ENCODE measurements at regions not wholly inside any gene's neighbourhood (a gene's known extent, or its start where the extent isn't known, plus 50 kb on each side); places are given as distances from the start of the nearest gene placed in this dataset.

- TF ChIP-seq CTCF (conservative IDR thresholded peaks at IDR 0.05 in 1 of 2, IDR thresholded peaks at IDR 0.05 in 1 of 2; ENCODE audit: extremely low read depth in 1 of 2, insufficient read depth in 1 of 2, low read depth in 1 of 2, low read length in 2 of 2) = no peak
- no peak for TF ChIP-seq EZH2 (IDR thresholded peaks at IDR 0.05; ENCODE audit: borderline replicate concordance, low read length)
These were observed 122.1 kb downstream of the ARL4C start for GRCh38 chr2:234374736-234375135.
